Thyroid gland (tissue), 4 donors: ENCODE measurements at regions not wholly inside any gene's neighbourhood (a gene's known extent, or its start where the extent isn't known, plus 50 kb on each side); places are given as distances from the start of the nearest gene placed in this dataset.

Source experiments
- DNase-seq, 2 donors: peaks; one replicate each; pipeline ENCODE4 v3.0.0-alpha.2; 2019
- H3K27ac ChIP-seq, 3 donors: fragments of 200-600 bp; sonication (generic); 1 replicate in 2 of 3; 2 replicates in 1 of 3; pipeline ENCODE4 v1.5.1; 2016 to 2019; ENCODE audit warnings: mild to moderate bottlenecking in 1 of 3, moderate library complexity in 1 of 3
- H3K27me3 ChIP-seq: fragments of 200-600 bp; sonication (generic); one replicate; pipeline ENCODE4 v1.5.1; 2019
- H3K36me3 ChIP-seq, 2 donors: fragments of 200-600 bp; sonication (generic); one replicate each; pipeline ENCODE4 v1.5.1; 2016 to 2019
- H3K4me1 ChIP-seq, 2 donors: fragments of 200-600 bp; sonication (generic); one replicate each; pipeline ENCODE4 v1.5.1; 2017 to 2019
- H3K4me3 ChIP-seq, 3 donors: fragments of 200-600 bp; sonication (generic); replicated peaks in 1 of 3; 1 replicate in 2 of 3; 2 replicates in 1 of 3; pipeline ENCODE4 v1.5.1; 2016; ENCODE audit warnings: mild to moderate bottlenecking in 1 of 3
- H3K9me3 ChIP-seq: fragments of 200-600 bp; sonication (generic); one replicate; pipeline ENCODE4 v1.5.1; 2017
- CTCF ChIP-seq, 6 experiments: fragments of 200-600 bp in 3 of 6; fragments of 450-650 bp in 3 of 6; sonication (generic) in 3 of 6; IDR thresholded peaks; one replicate each; pipeline ENCODE4 v1.5.1; 2016 to 2019; ENCODE audit warnings: antibody characterized with exemption in 6 of 6, mild to moderate bottlenecking in 2 of 6, inconsistent platforms in 1 of 6, moderate library complexity in 1 of 6
- POLR2A ChIP-seq, 2 donors: fragments of 450-650 bp; IDR thresholded peaks; one replicate each; pipeline ENCODE4 v1.6.1; 2017; ENCODE audit warnings: antibody characterized with exemption in 2 of 2, mild to moderate bottlenecking in 2 of 2, moderate library complexity in 1 of 2
- WGBS, 2 donors: methylation state at CpG; one replicate each; pipeline ENCODE4 v1.1.5; 2017; 5-methylcytosine and 5-hydroxymethylcytosine counted together
- intact Hi-C: fragments of 100-400 bp; cut with DNase I; formaldehyde crosslinking; loops from one replicate; pipeline ENCODE4 v1.15.1; 2023

DNA sequence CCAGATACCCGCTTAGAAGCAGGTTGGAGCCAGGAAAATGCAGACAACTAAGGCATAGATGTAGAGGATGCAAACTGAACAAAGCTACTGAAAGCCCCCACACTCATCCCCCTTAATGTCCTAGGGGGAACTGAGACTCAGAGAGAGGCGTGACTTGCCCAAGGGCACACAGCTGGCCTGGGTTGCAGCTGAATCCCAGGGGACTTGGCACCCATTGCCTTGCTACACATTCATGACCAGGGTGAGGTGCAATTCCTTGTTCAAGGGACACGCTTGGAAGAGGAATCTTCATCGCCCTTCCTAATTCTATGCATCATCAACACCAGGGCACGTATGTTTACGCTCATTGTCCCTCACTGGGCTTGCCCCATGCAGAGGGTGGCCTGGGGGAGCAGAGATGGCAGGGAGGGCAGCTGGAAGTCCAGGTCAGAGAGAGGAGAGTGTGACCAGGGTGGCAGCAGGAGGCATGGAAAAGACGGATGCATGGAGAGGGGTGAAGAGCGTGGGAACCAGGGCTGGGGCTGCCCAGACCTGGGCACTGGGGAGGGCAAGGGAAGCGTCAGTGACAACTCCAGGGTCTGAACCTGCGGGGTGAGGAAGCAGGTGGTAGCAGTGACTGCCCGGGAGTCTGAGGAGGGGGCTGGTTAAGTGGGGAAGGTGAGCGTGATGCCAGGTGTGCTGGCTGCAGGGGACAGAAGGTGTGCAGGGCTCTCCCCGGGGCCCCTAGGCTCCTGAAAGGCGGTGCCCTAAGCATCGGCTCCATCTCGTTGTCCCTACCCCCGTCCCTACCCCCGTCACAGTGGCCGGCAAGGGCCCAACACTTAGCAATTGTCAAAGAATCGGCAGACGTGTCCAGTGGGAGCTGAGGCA is 267.1 kb upstream of the TNRC6C start:
- H3K36me3 ChIP-seq = no peaks in the 10 kb centered on the region
- TF ChIP-seq CTCF (IDR thresholded peaks at IDR 0.05) (no peak), POLR2A (IDR thresholded peaks at IDR 0.05) (no peak)
- no peaks in the 10 kb centered on the region for H3K9me3 ChIP-seq
- WGBS, 2 donors = 92% methylated on average over 18 to 21 of the region's 21 CpGs
- no peak for DNase-seq
- no peaks in the 10 kb centered on the region for H3K27me3 ChIP-seq
- no peak overlapping the region for H3K4me3 ChIP-seq
- peaks cover 0 to 3% of the 10 kb centered on the region in 2 donors for H3K4me1 ChIP-seq
- intact Hi-C loops = no loop called here
- no peak overlapping the region for H3K27ac ChIP-seq

- Histone ChIP-seq H3K27ac (no peak overlapping the region), H3K27me3 (no peaks in the 10 kb centered on the region), H3K4me1 (peaks cover 0 to 6% of the 10 kb centered on the region in 2 donors), H3K36me3 (no peaks in the 10 kb centered on the region), H3K9me3 (no peaks in the 10 kb centered on the region), H3K4me3 (no peak overlapping the region)
- peak in 1 of 2 donors; percentile 38 for DNase-seq
- intact Hi-C loops = no loop called here
- TF ChIP-seq CTCF (IDR thresholded peaks at IDR 0.05) (no peak), POLR2A (IDR thresholded peaks at IDR 0.05) (no peak)
- WGBS, 2 donors = 74 to 88% methylated on average over 11 to 12 of the region's 12 CpGs
These were observed 265.8 kb upstream of the TNRC6C start for GRCh38 chr17:77692571-77693161.

DNA sequence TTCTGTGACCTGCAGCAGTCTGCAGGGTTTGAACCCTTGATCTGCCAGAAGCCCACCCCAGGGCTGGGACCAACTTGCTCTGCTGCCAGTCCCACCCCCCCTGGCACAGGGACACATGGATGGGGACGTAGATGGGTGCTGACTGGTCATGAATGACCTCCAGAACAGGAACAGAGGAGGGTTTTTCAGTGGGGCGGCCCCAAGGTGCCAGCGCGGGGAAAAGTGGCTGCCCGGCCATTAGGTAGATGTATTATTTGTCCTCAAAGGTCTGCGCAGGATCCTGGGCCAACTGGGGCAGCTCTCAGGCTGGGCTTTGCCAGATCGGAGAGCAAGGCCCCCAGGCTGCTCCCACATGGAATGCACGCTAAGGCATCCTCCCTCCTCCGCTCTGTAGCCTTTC is 265.2 kb upstream of the TNRC6C start:
- no peak for DNase-seq
- Histone ChIP-seq H3K27me3 (no peaks in the 10 kb centered on the region), H3K27ac (no peak overlapping the region), H3K4me1 (peaks cover 0 to 6% of the 10 kb centered on the region in 2 donors), H3K4me3 (no peak overlapping the region), H3K9me3 (no peaks in the 10 kb centered on the region), H3K36me3 (no peaks in the 10 kb centered on the region)
- intact Hi-C loops = no loop called here
- WGBS, 2 donors = 89 to 93% methylated on average over 9 of the region's 9 CpGs
- no peak for TF ChIP-seq POLR2A (IDR thresholded peaks at IDR 0.05)
- no peak for TF ChIP-seq CTCF (IDR thresholded peaks at IDR 0.05)

DNA sequence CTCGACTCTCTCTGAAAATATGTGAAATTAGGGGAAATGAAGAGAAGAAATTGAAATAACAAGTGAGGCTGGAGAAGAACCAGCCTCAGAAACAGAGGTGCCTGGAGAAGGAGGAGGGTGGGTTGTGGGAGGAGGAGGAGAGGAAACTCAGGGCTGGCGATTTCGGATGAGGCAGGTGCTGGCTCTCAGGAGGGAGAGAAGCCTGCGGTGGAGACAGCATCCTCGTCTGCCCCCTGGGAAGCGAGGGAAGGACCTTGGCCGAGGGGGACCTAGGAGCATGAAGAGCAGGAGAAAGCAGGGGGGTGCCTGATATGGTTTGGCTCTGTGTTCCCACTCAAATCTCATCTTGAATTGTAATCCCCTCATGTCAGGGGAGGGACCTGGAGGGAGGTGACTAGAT is 264.7 kb upstream of the TNRC6C start:
- no peak overlapping the region for H3K27ac ChIP-seq
- no peaks in the 10 kb centered on the region for H3K27me3 ChIP-seq
- WGBS, 2 donors = 81 to 83% methylated on average over 7 of the region's 7 CpGs
- intact Hi-C loops = no loop called here
- peaks cover 0 to 6% of the 10 kb centered on the region in 2 donors for H3K4me1 ChIP-seq
- no peak for DNase-seq
- H3K4me3 ChIP-seq = no peak overlapping the region
- no peaks in the 10 kb centered on the region for H3K36me3 ChIP-seq
- no peak for TF ChIP-seq CTCF (IDR thresholded peaks at IDR 0.05)
- no peak for TF ChIP-seq POLR2A (IDR thresholded peaks at IDR 0.05)
- no peaks in the 10 kb centered on the region for H3K9me3 ChIP-seq
